Mammary epithelial cell (primary cell): ENCODE measurements at regions not wholly inside any gene's neighbourhood (a gene's known extent, or its start where the extent isn't known, plus 50 kb on each side); places are given as distances from the start of the nearest gene placed in this dataset.

Source experiments
- EZH2 ChIP-seq: IDR thresholded peaks from 2 replicates; pipeline ENCODE4 v1.6.1; 2012; ENCODE audit warnings: low read length, inconsistent platforms, borderline replicate concordance
- TF ChIP-seq, protein P1 (sequence below), 2 donors: IDR thresholded peaks in 1 of 2; conservative IDR thresholded peaks in 1 of 2; 2 replicates each; pipeline ENCODE4 v1.5.1; 2011 to 2012; ENCODE audit warnings: inconsistent platforms in 2 of 2, low read length in 2 of 2, mild to moderate bottlenecking in 2 of 2, control low read depth in 1 of 2, low read depth in 1 of 2; ENCODE audit not compliant: insufficient read depth in 1 of 2; ENCODE audit errors: extremely low read depth in 1 of 2

DNA sequence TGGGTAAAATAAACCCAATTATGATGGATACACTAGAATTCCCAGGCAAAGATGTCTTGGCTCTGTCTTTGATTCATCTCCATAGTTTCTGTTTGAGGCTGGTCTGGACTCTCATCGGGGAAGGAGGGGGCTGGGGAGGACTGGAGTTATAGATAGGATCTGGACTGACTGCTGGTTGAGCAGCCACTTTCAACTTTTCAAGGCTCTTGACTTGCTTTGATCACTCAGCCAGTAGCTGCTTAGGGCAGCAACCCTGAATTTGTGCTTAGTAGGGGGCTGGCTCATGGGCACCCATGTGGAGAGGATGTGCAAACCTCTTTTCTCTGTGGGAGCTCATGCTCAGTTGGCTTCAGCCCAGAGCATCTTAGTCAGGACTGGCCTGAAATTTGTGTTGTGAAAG lies 114.0 kb upstream of the NEDD9 start:
- TF ChIP-seq, protein P1, sequence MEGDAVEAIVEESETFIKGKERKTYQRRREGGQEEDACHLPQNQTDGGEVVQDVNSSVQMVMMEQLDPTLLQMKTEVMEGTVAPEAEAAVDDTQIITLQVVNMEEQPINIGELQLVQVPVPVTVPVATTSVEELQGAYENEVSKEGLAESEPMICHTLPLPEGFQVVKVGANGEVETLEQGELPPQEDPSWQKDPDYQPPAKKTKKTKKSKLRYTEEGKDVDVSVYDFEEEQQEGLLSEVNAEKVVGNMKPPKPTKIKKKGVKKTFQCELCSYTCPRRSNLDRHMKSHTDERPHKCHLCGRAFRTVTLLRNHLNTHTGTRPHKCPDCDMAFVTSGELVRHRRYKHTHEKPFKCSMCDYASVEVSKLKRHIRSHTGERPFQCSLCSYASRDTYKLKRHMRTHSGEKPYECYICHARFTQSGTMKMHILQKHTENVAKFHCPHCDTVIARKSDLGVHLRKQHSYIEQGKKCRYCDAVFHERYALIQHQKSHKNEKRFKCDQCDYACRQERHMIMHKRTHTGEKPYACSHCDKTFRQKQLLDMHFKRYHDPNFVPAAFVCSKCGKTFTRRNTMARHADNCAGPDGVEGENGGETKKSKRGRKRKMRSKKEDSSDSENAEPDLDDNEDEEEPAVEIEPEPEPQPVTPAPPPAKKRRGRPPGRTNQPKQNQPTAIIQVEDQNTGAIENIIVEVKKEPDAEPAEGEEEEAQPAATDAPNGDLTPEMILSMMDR (conservative IDR thresholded peaks at IDR 0.05 in 1 of 2, IDR thresholded peaks at IDR 0.05 in 1 of 2; ENCODE audit: extremely low read depth in 1 of 2, insufficient read depth in 1 of 2, low read depth in 1 of 2, low read length in 2 of 2): no peak
- TF ChIP-seq EZH2: no peak
